Osteocyte (in vitro differentiated cells): ENCODE measurements at regions not wholly inside any gene's neighbourhood (a gene's known extent, or its start where the extent isn't known, plus 50 kb on each side); places are given as distances from the start of the nearest gene placed in this dataset.

ENCODE experiments used
- DNase-seq: peaks from one replicate; pipeline ENCODE4 v3.0.0; 2021; ENCODE audit warnings: mixed read lengths; ENCODE audit not compliant: unreplicated experiment; ENCODE audit errors: extremely low spot score
- H3K27ac Mint-ChIP-seq: one replicate; pipeline ENCODE4 v1.8.0; 2021; ENCODE audit warnings: mild to moderate bottlenecking, mixed read lengths; ENCODE audit not compliant: unreplicated experiment
- H3K27me3 Mint-ChIP-seq: one replicate; pipeline ENCODE4 v1.8.0; 2021; ENCODE audit warnings: mixed read lengths; ENCODE audit not compliant: unreplicated experiment
- H3K36me3 Mint-ChIP-seq: one replicate; pipeline ENCODE4 v1.8.0; 2021; ENCODE audit warnings: mixed read lengths; ENCODE audit not compliant: unreplicated experiment
- H3K4me1 Mint-ChIP-seq: one replicate; pipeline ENCODE4 v1.8.0; 2021; ENCODE audit warnings: mixed read lengths; ENCODE audit not compliant: unreplicated experiment
- H3K4me3 Mint-ChIP-seq: one replicate; pipeline ENCODE4 v1.8.0; 2021; ENCODE audit warnings: mild to moderate bottlenecking, moderate library complexity, mixed read lengths; ENCODE audit not compliant: unreplicated experiment
- H3K9me3 Mint-ChIP-seq: one replicate; pipeline ENCODE4 v1.8.0; 2021; ENCODE audit warnings: mixed read lengths; ENCODE audit not compliant: unreplicated experiment
- TF ChIP-seq, protein P1 (sequence below): fragments of 200-600 bp; sonication (generic); IDR thresholded peaks from 2 replicates; pipeline ENCODE4 v1.5.0; 2021; ENCODE audit warnings: antibody characterized with exemption, mild to moderate bottlenecking, moderate library complexity

DNA sequence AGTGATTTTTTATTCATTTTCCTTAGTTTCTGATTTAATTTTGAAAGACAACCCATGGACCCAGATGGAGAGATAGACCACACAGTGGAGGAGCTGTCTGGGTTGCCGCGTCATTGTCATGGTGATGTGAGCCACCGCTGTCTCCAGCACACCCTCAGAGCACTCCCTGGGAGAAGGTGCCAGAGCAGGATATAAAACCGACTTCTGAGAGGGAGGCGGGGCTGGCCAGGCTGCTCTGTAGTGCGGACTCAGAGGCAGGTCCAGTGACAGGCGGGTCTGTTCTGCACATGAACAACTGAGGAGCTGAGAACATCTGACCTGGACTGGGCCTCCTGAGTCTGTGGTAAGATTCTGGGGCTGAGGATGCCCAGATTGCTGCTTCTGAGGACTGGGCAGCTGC, 216.3 kb upstream of the NLRP1 start:
- Mint-ChIP-seq H3K27ac (no peak overlapping the region), H3K4me1 (no peaks in the 10 kb centered on the region), H3K27me3 (peaks cover 20% of the 10 kb centered on the region), H3K36me3 (no peaks in the 10 kb centered on the region), H3K4me3 (no peak overlapping the region), H3K9me3 (no peaks in the 10 kb centered on the region)
- TF ChIP-seq, protein P1, sequence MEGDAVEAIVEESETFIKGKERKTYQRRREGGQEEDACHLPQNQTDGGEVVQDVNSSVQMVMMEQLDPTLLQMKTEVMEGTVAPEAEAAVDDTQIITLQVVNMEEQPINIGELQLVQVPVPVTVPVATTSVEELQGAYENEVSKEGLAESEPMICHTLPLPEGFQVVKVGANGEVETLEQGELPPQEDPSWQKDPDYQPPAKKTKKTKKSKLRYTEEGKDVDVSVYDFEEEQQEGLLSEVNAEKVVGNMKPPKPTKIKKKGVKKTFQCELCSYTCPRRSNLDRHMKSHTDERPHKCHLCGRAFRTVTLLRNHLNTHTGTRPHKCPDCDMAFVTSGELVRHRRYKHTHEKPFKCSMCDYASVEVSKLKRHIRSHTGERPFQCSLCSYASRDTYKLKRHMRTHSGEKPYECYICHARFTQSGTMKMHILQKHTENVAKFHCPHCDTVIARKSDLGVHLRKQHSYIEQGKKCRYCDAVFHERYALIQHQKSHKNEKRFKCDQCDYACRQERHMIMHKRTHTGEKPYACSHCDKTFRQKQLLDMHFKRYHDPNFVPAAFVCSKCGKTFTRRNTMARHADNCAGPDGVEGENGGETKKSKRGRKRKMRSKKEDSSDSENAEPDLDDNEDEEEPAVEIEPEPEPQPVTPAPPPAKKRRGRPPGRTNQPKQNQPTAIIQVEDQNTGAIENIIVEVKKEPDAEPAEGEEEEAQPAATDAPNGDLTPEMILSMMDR = no peak
- DNase-seq = no peak

DNA sequence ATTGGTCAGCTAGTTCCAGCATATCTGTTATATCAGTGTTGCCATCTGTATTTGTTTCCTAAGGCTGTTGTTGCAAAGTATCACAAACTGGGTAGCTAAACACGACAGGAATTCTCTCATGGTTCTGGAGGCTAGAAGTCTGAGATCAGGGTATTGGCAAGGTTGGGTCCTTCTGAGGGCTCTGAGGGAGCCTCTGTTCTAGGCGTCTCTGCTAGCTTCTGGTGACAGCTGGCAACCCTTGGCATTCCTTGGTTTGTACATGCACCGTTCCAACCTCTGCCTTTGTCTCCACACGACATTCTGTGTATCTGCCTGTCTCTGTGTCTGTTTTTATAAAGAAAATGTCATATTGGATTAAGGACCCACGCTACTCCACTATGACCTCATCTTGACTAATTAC, 219.9 kb upstream of the NLRP1 start:
- Mint-ChIP-seq H3K27me3 (peaks cover 18% of the 10 kb centered on the region), H3K9me3 (no peaks in the 10 kb centered on the region), H3K27ac (no peak overlapping the region), H3K4me1 (no peaks in the 10 kb centered on the region), H3K4me3 (no peak overlapping the region), H3K36me3 (no peaks in the 10 kb centered on the region)
- no peak for DNase-seq
- TF ChIP-seq, protein P1 = no peak

DNA sequence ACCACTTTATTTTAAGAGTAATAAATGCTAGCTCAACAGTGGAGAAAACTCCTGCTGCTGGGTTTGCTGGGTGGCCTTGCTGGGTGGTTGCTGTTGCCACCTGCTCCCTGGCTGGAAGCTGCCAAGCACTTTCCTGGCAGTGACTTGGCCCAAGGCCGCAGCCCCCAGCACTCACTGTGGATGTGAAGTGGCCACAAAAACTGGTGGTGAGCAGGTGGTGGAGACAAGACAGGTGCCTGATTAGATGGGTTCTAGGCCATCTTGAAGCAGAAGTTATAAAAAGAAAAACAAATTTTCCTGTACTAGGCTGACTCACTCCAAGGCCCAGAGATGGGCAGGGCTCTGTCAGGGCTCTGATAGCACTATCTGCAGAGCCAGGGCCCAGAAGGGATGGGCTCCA, 224.7 kb upstream of the NLRP1 start:
- Mint-ChIP-seq H3K36me3 (no peaks in the 10 kb centered on the region), H3K27ac (no peak overlapping the region), H3K9me3 (peaks cover 18% of the 10 kb centered on the region), H3K4me3 (no peak overlapping the region), H3K27me3 (peaks cover 11% of the 10 kb centered on the region), H3K4me1 (no peaks in the 10 kb centered on the region)
- peak; percentile 69 for DNase-seq
- TF ChIP-seq, protein P1 = no peak

DNA sequence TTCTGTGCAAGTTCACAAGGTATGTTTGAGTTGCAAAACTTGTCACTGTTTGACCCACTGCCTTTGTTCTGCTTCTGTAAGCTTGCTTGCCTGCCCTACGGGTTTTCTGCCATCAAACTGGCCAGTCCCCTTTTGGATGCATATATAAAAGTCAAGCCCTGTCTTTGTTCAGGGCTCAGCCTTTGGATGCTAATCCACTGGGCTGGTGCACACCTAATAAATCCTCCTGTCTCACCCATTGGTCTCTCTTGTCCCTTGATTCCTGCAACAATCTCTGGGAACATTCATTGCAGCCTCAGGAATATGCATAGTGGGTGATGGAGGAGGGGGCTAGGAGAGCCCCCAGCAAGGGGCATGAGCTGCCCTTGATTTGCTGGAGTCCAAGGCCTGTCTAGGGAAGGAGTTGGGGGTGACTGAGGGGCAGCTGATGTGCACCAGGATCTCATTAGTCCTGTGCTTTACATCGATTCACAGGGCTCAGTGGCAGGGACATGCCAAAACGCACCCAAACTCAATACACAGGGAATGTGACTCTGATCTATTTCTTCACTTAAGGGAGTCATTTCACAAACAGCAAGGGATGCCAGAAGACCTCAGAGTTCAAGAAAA, 225.4 kb upstream of the NLRP1 start:
- no peaks in the 10 kb centered on the region for H3K4me1 Mint-ChIP-seq
- peak; percentile 25 for DNase-seq
- TF ChIP-seq, protein P1 = no peak
- peaks cover 18% of the 10 kb centered on the region for H3K9me3 Mint-ChIP-seq
- no peaks in the 10 kb centered on the region for H3K36me3 Mint-ChIP-seq
- H3K27me3 Mint-ChIP-seq = peaks cover 11% of the 10 kb centered on the region
- no peak overlapping the region for H3K4me3 Mint-ChIP-seq
- no peak overlapping the region for H3K27ac Mint-ChIP-seq

DNA sequence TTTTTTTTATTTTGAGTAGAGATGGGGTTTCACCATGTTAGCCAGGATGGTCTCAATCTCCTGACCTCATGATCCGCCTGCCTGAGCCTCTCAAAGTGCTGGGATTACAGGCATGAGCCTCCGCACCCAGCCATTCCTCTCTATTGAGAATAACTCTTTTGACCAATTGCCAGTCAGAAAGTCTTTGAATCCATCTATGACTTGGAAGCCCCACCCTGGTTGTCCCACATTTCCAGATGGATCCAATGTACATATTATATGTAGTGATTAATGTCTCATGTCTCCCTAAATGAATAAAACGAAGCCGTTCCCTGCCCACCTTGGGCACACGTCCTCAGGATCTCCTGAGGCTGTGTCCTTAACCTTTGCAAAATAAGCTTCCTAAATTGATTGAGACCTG, 228.3 kb upstream of the NLRP1 start:
- Mint-ChIP-seq H3K27ac (no peak overlapping the region), H3K27me3 (peaks cover 13% of the 10 kb centered on the region), H3K4me3 (no peak overlapping the region), H3K36me3 (no peaks in the 10 kb centered on the region), H3K9me3 (peaks cover 18% of the 10 kb centered on the region), H3K4me1 (no peaks in the 10 kb centered on the region)
- TF ChIP-seq, protein P1 = no peak
- peak; percentile 57 for DNase-seq
